ENCODE measurements at regions not wholly inside any gene's neighbourhood (a gene's known extent, or its start where the extent isn't known, plus 50 kb on each side); places are given as distances from the start of the nearest gene placed in this dataset.

- H3K27me3 ChIP-seq: no peaks in the 10 kb centered on the region
- no peak for TF ChIP-seq CTCF (IDR thresholded peaks at IDR 0.05)
- no peaks in the 10 kb centered on the region for H3K9me3 ChIP-seq
- H3K9ac ChIP-seq (ENCODE audit: low read depth in 2 of 2, low read length in 2 of 2): no peak overlapping the region
- H3K27ac ChIP-seq: no peak overlapping the region
- H3K36me3 ChIP-seq: no peaks in the 10 kb centered on the region
- H3K4me1 ChIP-seq: no peaks in the 10 kb centered on the region
- DNase-seq: no peak
- intact Hi-C loops (cut with DNase I): no loop called here
- H3K4me3 ChIP-seq: no peak overlapping the region
Measured at GRCh38 chr6:44778513-44778912, 391.0 kb downstream of the CDC5L start.

All from colonic mucosa (tissue), 4 donors.